MM.1S (cell line): ENCODE measurements at regions not wholly inside any gene's neighbourhood (a gene's known extent, or its start where the extent isn't known, plus 50 kb on each side); places are given as distances from the start of the nearest gene placed in this dataset.

Experiments used
- DNase-seq: peaks from one replicate; pipeline ENCODE4 v3.0.0-alpha.2; 2015
- H2AFZ ChIP-seq: fragments of 300-600 bp; sonication (generic); 2 replicates; pipeline ENCODE4 v1.6.0; 2016; ENCODE audit warnings: antibody characterized with exemption, low read length
- H3F3A ChIP-seq: fragments of 300-600 bp; sonication (generic); 2 replicates; pipeline ENCODE4 v1.6.1; 2016; ENCODE audit warnings: mild to moderate bottlenecking, antibody characterized with exemption, low read length, moderate library complexity, mixed read lengths; ENCODE audit not compliant: insufficient read depth
- H3K27ac ChIP-seq: fragments of 300-600 bp; sonication (generic); 2 replicates; pipeline ENCODE4 v1.5.1; 2016; ENCODE audit warnings: mild to moderate bottlenecking, low read length
- H3K27me3 ChIP-seq: fragments of 300-600 bp; sonication (generic); replicated peaks from 2 replicates; pipeline ENCODE4 v1.6.0; 2016; ENCODE audit warnings: low read length; ENCODE audit not compliant: insufficient read depth
- H3K36me3 ChIP-seq: fragments of 300-600 bp; sonication (generic); replicated peaks from 2 replicates; pipeline ENCODE4 v1.6.1; 2016; ENCODE audit warnings: mild to moderate bottlenecking, low read length, mixed read lengths; ENCODE audit not compliant: insufficient read depth
- H3K4me1 ChIP-seq: fragments of 300-600 bp; sonication (generic); 2 replicates; pipeline ENCODE4 v1.6.1; 2016; ENCODE audit warnings: low read length, mixed read lengths
- H3K4me2 ChIP-seq: fragments of 300-600 bp; sonication (generic); 2 replicates; pipeline ENCODE4 v1.6.0; 2016; ENCODE audit warnings: low read depth, low read length
- H3K4me3 ChIP-seq: fragments of 300-600 bp; sonication (generic); 2 replicates; pipeline ENCODE4 v1.5.1; 2016; ENCODE audit warnings: low read length, mixed read lengths
- H3K79me2 ChIP-seq: fragments of 300-600 bp; sonication (generic); 2 replicates; pipeline ENCODE4 v1.6.1; 2016; ENCODE audit warnings: mixed run types, low read length, mixed read lengths
- H3K9ac ChIP-seq: fragments of 300-600 bp; sonication (generic); 2 replicates; pipeline ENCODE4 v1.6.1; 2016; ENCODE audit warnings: low read length, mixed read lengths
- H3K9me2 ChIP-seq: fragments of 300-600 bp; sonication (generic); replicated peaks from 2 replicates; pipeline ENCODE4 v1.6.1; 2016; ENCODE audit warnings: mild to moderate bottlenecking, low read length, mixed read lengths; ENCODE audit not compliant: insufficient read depth
- H3K9me3 ChIP-seq: fragments of 300-600 bp; sonication (generic); replicated peaks from 2 replicates; pipeline ENCODE4 v1.6.1; 2016; ENCODE audit warnings: mild to moderate bottlenecking, low read length, mixed read lengths; ENCODE audit not compliant: insufficient read depth
- H4K20me1 ChIP-seq: fragments of 300-600 bp; sonication (generic); 2 replicates; pipeline ENCODE4 v1.6.1; 2016; ENCODE audit warnings: mild to moderate bottlenecking, low read length, moderate library complexity, mixed read lengths; ENCODE audit not compliant: insufficient read depth
- CTCF ChIP-seq: fragments of 300-600 bp; sonication (generic); IDR thresholded peaks from 2 replicates; pipeline ENCODE4 v1.5.1; 2016; ENCODE audit warnings: antibody characterized with exemption, low read length, mixed read lengths
- EZH2 ChIP-seq: fragments of 300-600 bp; sonication (generic); optimal IDR thresholded peaks from 2 replicates; pipeline ENCODE3; 2017; ENCODE audit warnings: low read depth, mild to moderate bottlenecking, antibody characterized with exemption, low read length, mixed read lengths
- EZH2phosphoT487 ChIP-seq: fragments of 300-600 bp; sonication (generic); IDR thresholded peaks from 2 replicates; pipeline ENCODE4 v1.6.1; 2018; ENCODE audit warnings: antibody characterized with exemption, low read length

GRCh38 chr13:34869696-34870095, 72.4 kb upstream of the NBEA start:
- Histone ChIP-seq H2AFZ (no peak overlapping the region), H3K79me2 (no peaks in the 10 kb centered on the region), H3K9me3 (no peaks in the 10 kb centered on the region), H3K27ac (no peak overlapping the region), H3K4me2 (no peak overlapping the region), H3K27me3 (no peaks in the 10 kb centered on the region), H3K4me3 (no peak overlapping the region), H4K20me1 (no peaks in the 10 kb centered on the region), H3K9me2 (no peaks in the 10 kb centered on the region), H3F3A (no peaks in the 10 kb centered on the region), H3K4me1 (no peaks in the 10 kb centered on the region), H3K36me3 (no peaks in the 10 kb centered on the region), H3K9ac (no peak overlapping the region)
- no peak for TF ChIP-seq EZH2phosphoT487
- no peak for TF ChIP-seq CTCF
- no peak for TF ChIP-seq EZH2
- no peak for DNase-seq

GRCh38 chr13:34878329-34878728, 63.7 kb upstream of the NBEA start:
- Histone ChIP-seq H3K36me3 (no peaks in the 10 kb centered on the region), H4K20me1 (no peaks in the 10 kb centered on the region), H3K27me3 (no peaks in the 10 kb centered on the region), H3F3A (no peaks in the 10 kb centered on the region), H3K4me2 (no peak overlapping the region), H3K79me2 (no peaks in the 10 kb centered on the region), H3K27ac (no peak overlapping the region), H2AFZ (no peak overlapping the region), H3K9me2 (no peaks in the 10 kb centered on the region), H3K4me3 (no peak overlapping the region), H3K4me1 (no peaks in the 10 kb centered on the region), H3K9me3 (no peaks in the 10 kb centered on the region), H3K9ac (no peak overlapping the region)
- no peak for TF ChIP-seq EZH2
- no peak for DNase-seq

GRCh38 chr13:34879851-34880250, 62.2 kb upstream of the NBEA start:
- TF ChIP-seq EZH2phosphoT487 (no peak), CTCF (no peak), EZH2 (no peak)
- no peak overlapping the region for H3K4me3 ChIP-seq
- DNase-seq = no peak
- no peaks in the 10 kb centered on the region for H3K27me3 ChIP-seq
- H4K20me1 ChIP-seq = no peaks in the 10 kb centered on the region
- H3K79me2 ChIP-seq = no peaks in the 10 kb centered on the region
- no peak overlapping the region for H2AFZ ChIP-seq
- H3K9ac ChIP-seq = no peak overlapping the region
- H3K36me3 ChIP-seq = no peaks in the 10 kb centered on the region
- H3K4me2 ChIP-seq = no peak overlapping the region
- no peaks in the 10 kb centered on the region for H3K9me2 ChIP-seq
- H3K9me3 ChIP-seq = no peaks in the 10 kb centered on the region
- no peak overlapping the region for H3K27ac ChIP-seq
- no peaks in the 10 kb centered on the region for H3K4me1 ChIP-seq
- no peaks in the 10 kb centered on the region for H3F3A ChIP-seq

- Histone ChIP-seq H3K9me2 (no peaks in the 10 kb centered on the region), H3F3A (no peaks in the 10 kb centered on the region), H3K4me2 (no peak overlapping the region), H3K9ac (no peak overlapping the region), H3K4me3 (no peak overlapping the region), H4K20me1 (no peaks in the 10 kb centered on the region), H3K9me3 (no peaks in the 10 kb centered on the region), H2AFZ (no peak overlapping the region), H3K27me3 (no peaks in the 10 kb centered on the region), H3K36me3 (no peaks in the 10 kb centered on the region), H3K27ac (no peak overlapping the region), H3K4me1 (no peaks in the 10 kb centered on the region), H3K79me2 (no peaks in the 10 kb centered on the region)
- no peak for DNase-seq
- TF ChIP-seq EZH2phosphoT487 (no peak), EZH2 (no peak), CTCF (no peak)
These were observed 60.6 kb upstream of the NBEA start for GRCh38 chr13:34881494-34881893.
